IMR-90 (cell line): ENCODE measurements at regions not wholly inside any gene's neighbourhood (a gene's known extent, or its start where the extent isn't known, plus 50 kb on each side); places are given as distances from the start of the nearest gene placed in this dataset.
A peak's percentile ranks its signal among the peaks of the same experiment; 100 is the strongest.

Experiments
- ATAC-seq: fragments of 200-7000 bp; cut with Tn5 transposase; 2 replicates; pipeline ENCODE4 v1.9.1; 2020; ENCODE audit warnings: low read depth, mild to moderate bottlenecking, moderate library complexity
- BruUV-seq: library from RNA; stranded (reverse); fragments of 400-500 nt; replicated peaks from 2 replicates; lab custom pipeline; 2021; lab: Mats Ljungman, UMichigan
- CTCF ChIA-PET: fragments of 300-600 bp; formaldehyde crosslinking; extraction: SDS; loops from one replicate; lab custom pipeline; 2021; ENCODE audit warnings: antibody characterized with exemption; lab: Yijun Ruan, JAX
- POLR2A ChIA-PET: fragments of 300-600 bp; sonication (Branson Sonifier 250); formaldehyde crosslinking; loops from one replicate; lab custom pipeline; 2022; ENCODE audit warnings: antibody characterized with exemption; ENCODE audit not compliant: unreplicated experiment; lab: Charles Lee
- DNase-seq: peaks from one replicate; pipeline ENCODE4 v3.0.0; 2013
- H2AFZ ChIP-seq: replicated peaks from 2 replicates; pipeline ENCODE3; 2013; ENCODE audit warnings: low read length, mild to moderate bottlenecking; ENCODE audit not compliant: poor library complexity
- H2AK5ac ChIP-seq: 2 replicates; pipeline ENCODE4 v1.6.1; 2013; ENCODE audit warnings: low read depth, low read length, inconsistent platforms
- H2AK9ac ChIP-seq: replicated peaks from 2 replicates; pipeline ENCODE3; 2013; ENCODE audit warnings: mild to moderate bottlenecking, low read depth, low read length, moderate library complexity; ENCODE audit not compliant: poor library complexity
- H2BK120ac ChIP-seq: 2 replicates; pipeline ENCODE4 v1.6.1; 2013; ENCODE audit warnings: low read depth, low read length, inconsistent platforms
- H2BK15ac ChIP-seq: 3 replicates; pipeline ENCODE4 v1.6.1; 2013; ENCODE audit warnings: low read depth, low read length, inconsistent platforms
- H2BK20ac ChIP-seq: 2 replicates; pipeline ENCODE4 v1.6.1; 2013; ENCODE audit warnings: low read depth, mild to moderate bottlenecking, inconsistent platforms, low read length, moderate library complexity
- H2BK5ac ChIP-seq: 2 replicates; pipeline ENCODE4 v1.6.1; 2013; ENCODE audit warnings: mild to moderate bottlenecking, low read depth, low read length, inconsistent platforms; ENCODE audit not compliant: poor library complexity, severe bottlenecking
- H3K14ac ChIP-seq: replicated peaks from 2 replicates; pipeline ENCODE4 v1.6.1; 2013; ENCODE audit warnings: low read depth, low read length, inconsistent platforms
- H3K18ac ChIP-seq: 2 replicates; pipeline ENCODE4 v1.6.1; 2013; ENCODE audit warnings: low read depth, low read length, control low read depth
- H3K23ac ChIP-seq: 2 replicates; pipeline ENCODE4 v1.6.1; 2013; ENCODE audit warnings: low read depth, low read length, inconsistent platforms
- H3K27ac ChIP-seq: 2 replicates; pipeline ENCODE4 v1.5.1; 2013; ENCODE audit warnings: mild to moderate bottlenecking, control low read depth, low read length; ENCODE audit not compliant: insufficient read depth
- H3K27me3 ChIP-seq: 2 replicates; pipeline ENCODE4 v1.6.1; 2013; ENCODE audit warnings: low read length; ENCODE audit not compliant: control insufficient read depth, insufficient read depth
- H3K36me3 ChIP-seq: 2 replicates; pipeline ENCODE4 v1.6.1; 2013; ENCODE audit warnings: low read length, mixed read lengths; ENCODE audit not compliant: control insufficient read depth, insufficient read depth
- H3K4ac ChIP-seq: 2 replicates; pipeline ENCODE4 v1.6.1; 2013; ENCODE audit warnings: low read depth, low read length, inconsistent platforms
- H3K4me1 ChIP-seq: 2 replicates; pipeline ENCODE4 v1.6.1; 2013; ENCODE audit warnings: low read length, mixed read lengths; ENCODE audit not compliant: control insufficient read depth, insufficient read depth
- H3K4me2 ChIP-seq: 2 replicates; pipeline ENCODE4 v1.6.1; 2013; ENCODE audit warnings: low read depth, mild to moderate bottlenecking, control low read depth, low read length, moderate library complexity
- H3K4me3 ChIP-seq: 2 replicates; pipeline ENCODE4 v1.5.1; 2013; ENCODE audit warnings: low read depth, mild to moderate bottlenecking, control low read depth, low read length, moderate library complexity; ENCODE audit not compliant: insufficient read depth
- H3K56ac ChIP-seq: 2 replicates; pipeline ENCODE4 v1.6.1; 2013; ENCODE audit warnings: low read length, inconsistent platforms; ENCODE audit not compliant: insufficient read depth; ENCODE audit errors: extremely low read depth
- H3K79me1 ChIP-seq, 2 experiments: 2 replicates each; pipeline ENCODE4 v1.6.1; 2013; ENCODE audit warnings: low read length in 2 of 2, inconsistent platforms in 1 of 2, low read depth in 1 of 2
- H3K9ac ChIP-seq: 2 replicates; pipeline ENCODE4 v1.6.1; 2013; ENCODE audit warnings: low read depth, low read length, control low read depth
- H3K9me1 ChIP-seq: 2 replicates; pipeline ENCODE4 v1.6.1; 2013; ENCODE audit warnings: low read length, inconsistent platforms; ENCODE audit not compliant: insufficient read depth
- H3K9me3 ChIP-seq: 2 replicates; pipeline ENCODE4 v1.6.1; 2013; ENCODE audit warnings: low read length; ENCODE audit not compliant: control insufficient read depth, insufficient read depth
- H4K20me1 ChIP-seq: 2 replicates; pipeline ENCODE4 v1.6.1; 2013; ENCODE audit warnings: low read length, inconsistent platforms; ENCODE audit not compliant: insufficient read depth
- H4K5ac ChIP-seq: 2 replicates; pipeline ENCODE4 v1.6.1; 2013; ENCODE audit warnings: mild to moderate bottlenecking, low read depth, low read length, control low read depth
- H4K8ac ChIP-seq, 2 experiments: 2 replicates each; pipeline ENCODE4 v1.6.1; 2013; ENCODE audit warnings: low read depth in 2 of 2, low read length in 2 of 2, control low read depth in 1 of 2, inconsistent platforms in 1 of 2
- H4K91ac ChIP-seq: 2 replicates; pipeline ENCODE4 v1.6.1; 2013; ENCODE audit warnings: low read depth, low read length, inconsistent platforms; ENCODE audit not compliant: insufficient read depth
- FOS ChIP-seq: fragments of 150-350 bp; IDR thresholded peaks from 2 replicates; pipeline ENCODE4 v1.6.1; 2016; ENCODE audit warnings: low read depth, low read length
- NFE2L2 ChIP-seq: fragments of 150-350 bp; IDR thresholded peaks from 2 replicates; pipeline ENCODE4 v1.6.1; 2016; ENCODE audit warnings: low read depth, mild to moderate bottlenecking, low read length
- RCOR1 ChIP-seq: IDR thresholded peaks from 2 replicates; pipeline ENCODE4 v1.6.1; 2012; ENCODE audit warnings: mild to moderate bottlenecking, low read length, improper control_type of control experiment; ENCODE audit not compliant: insufficient replicate concordance
- WGBS, 2 experiments: methylation state at CpG; one replicate each; pipeline versions ENCODE4 v1.1.5 to v1.1.7; 2013; ENCODE audit warnings: missing lambda C conversion rate in 2 of 2; ENCODE audit not compliant: insufficient read length in 1 of 2; ENCODE audit errors: extremely low coverage in 2 of 2; 5-methylcytosine and 5-hydroxymethylcytosine counted together
- dilution Hi-C: fragments of 300-500 bp; cut with HindIII; formaldehyde crosslinking; loops from one replicate; pipeline ENCODE4 v1.14.3; 2018; ENCODE audit warnings: low sequenced_read_pairs; ENCODE audit not compliant: unreplicated experiment
- in situ Hi-C: fragments of 300-500 bp; cut with MboI; formaldehyde crosslinking; loops from 3 replicates; pipeline ENCODE4 v1.14.3; 2019; ENCODE audit warnings: low sequenced_read_pairs, inconsistent platforms, mixed read lengths
- intact Hi-C: fragments of 100-400 bp; cut with micrococcal nuclease; formaldehyde crosslinking; loops from 2 replicates; pipeline ENCODE4 v1.10.0; 2022
- TF ChIP-seq, protein P1 (sequence below): fragments of 150-350 bp; IDR thresholded peaks from 2 replicates; pipeline ENCODE4 v1.6.1; 2017; ENCODE audit warnings: mild to moderate bottlenecking, antibody characterized with exemption, low read length, low read depth
- TF ChIP-seq, protein P2 (sequence below): conservative IDR thresholded peaks from 2 replicates; pipeline ENCODE4 v1.5.1; 2012; ENCODE audit warnings: mild to moderate bottlenecking, low read depth, low read length, improper control_type of control experiment

DNA sequence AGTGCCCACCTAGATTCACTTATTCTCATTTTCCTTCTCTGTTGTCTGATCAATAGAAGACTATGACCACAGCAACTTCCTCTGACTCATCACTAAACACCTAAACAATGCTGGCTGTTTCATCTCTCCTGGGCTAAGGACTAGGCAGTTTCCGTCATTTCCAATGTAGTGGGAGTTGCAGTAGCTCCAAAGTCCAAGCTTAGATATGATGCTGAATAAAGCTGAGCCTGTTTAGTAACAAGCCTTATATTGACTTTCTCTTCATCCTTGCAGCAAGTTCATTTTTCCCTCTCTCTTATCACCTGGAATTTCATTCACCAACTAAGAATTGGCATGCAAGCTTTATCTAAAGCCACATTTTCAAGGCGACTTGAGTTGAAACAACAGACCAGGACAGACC, 53.5 kb upstream of the PCDH9 start:
- no peaks in the 10 kb centered on the region for H3K36me3 ChIP-seq
- DNase-seq (peak; percentile 13), ATAC-seq (no peak)
- CTCF ChIA-PET, result no interaction called here
- H3K9me1 ChIP-seq, result no peaks in the 10 kb centered on the region
- no CpG with 5 or more reads among the region's 2 CpGs for WGBS, 2 experiments
- no peak overlapping the region; the same call in 1 of the 2 replicates for H3K14ac ChIP-seq
- peak overlapping the region; percentile 42; the same call in 1 of the 2 replicates for H3K23ac ChIP-seq
- no peak overlapping the region; the same call in 1 of the 2 replicates for H2BK20ac ChIP-seq
- intact Hi-C loops (loop anchor here (10.0 kb wide), 1 partner anchor 451 kb away; no protein-coding TSS in a partner anchor), in situ Hi-C loops (no loop called here), dilution Hi-C loops (no loop called here)
- no peak overlapping the region for H2BK5ac ChIP-seq
- H4K8ac ChIP-seq, result no peak overlapping the region
- H3K18ac ChIP-seq, result no peak overlapping the region
- H4K91ac ChIP-seq, result no peak overlapping the region
- H2BK120ac ChIP-seq, result no peak overlapping the region
- H2BK15ac ChIP-seq, result no peak overlapping the region
- H3K27ac ChIP-seq, result no peak overlapping the region
- no peaks in the 10 kb centered on the region for H4K20me1 ChIP-seq
- no peak overlapping the region for H3K56ac ChIP-seq
- H3K9ac ChIP-seq, result no peak overlapping the region
- H3K79me1 ChIP-seq, result no peaks in the 10 kb centered on the region
- no peak overlapping the region for H4K5ac ChIP-seq
- BruUV-seq, result no TSS peak
- POLR2A ChIA-PET, result no interaction called here
- H3K9me3 ChIP-seq, result no peaks in the 10 kb centered on the region
- H3K4ac ChIP-seq, result no peak overlapping the region
- peaks cover 3% of the 10 kb centered on the region; the same call in 1 of the 2 replicates for H3K4me1 ChIP-seq
- H2AK5ac ChIP-seq, result no peak overlapping the region
- H2AK9ac ChIP-seq, result no peak overlapping the region
- H3K4me3 ChIP-seq, result no peak overlapping the region
- H2AFZ ChIP-seq, result no peak overlapping the region
- no peaks in the 10 kb centered on the region for H3K27me3 ChIP-seq
- no peak overlapping the region for H3K4me2 ChIP-seq
- TF ChIP-seq NFE2L2 (no peak), FOS (no peak), RCOR1 (no peak)
- TF ChIP-seq, protein P1, sequence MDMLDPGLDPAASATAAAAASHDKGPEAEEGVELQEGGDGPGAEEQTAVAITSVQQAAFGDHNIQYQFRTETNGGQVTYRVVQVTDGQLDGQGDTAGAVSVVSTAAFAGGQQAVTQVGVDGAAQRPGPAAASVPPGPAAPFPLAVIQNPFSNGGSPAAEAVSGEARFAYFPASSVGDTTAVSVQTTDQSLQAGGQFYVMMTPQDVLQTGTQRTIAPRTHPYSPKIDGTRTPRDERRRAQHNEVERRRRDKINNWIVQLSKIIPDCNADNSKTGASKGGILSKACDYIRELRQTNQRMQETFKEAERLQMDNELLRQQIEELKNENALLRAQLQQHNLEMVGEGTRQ, result no peak
- TF ChIP-seq, protein P2, sequence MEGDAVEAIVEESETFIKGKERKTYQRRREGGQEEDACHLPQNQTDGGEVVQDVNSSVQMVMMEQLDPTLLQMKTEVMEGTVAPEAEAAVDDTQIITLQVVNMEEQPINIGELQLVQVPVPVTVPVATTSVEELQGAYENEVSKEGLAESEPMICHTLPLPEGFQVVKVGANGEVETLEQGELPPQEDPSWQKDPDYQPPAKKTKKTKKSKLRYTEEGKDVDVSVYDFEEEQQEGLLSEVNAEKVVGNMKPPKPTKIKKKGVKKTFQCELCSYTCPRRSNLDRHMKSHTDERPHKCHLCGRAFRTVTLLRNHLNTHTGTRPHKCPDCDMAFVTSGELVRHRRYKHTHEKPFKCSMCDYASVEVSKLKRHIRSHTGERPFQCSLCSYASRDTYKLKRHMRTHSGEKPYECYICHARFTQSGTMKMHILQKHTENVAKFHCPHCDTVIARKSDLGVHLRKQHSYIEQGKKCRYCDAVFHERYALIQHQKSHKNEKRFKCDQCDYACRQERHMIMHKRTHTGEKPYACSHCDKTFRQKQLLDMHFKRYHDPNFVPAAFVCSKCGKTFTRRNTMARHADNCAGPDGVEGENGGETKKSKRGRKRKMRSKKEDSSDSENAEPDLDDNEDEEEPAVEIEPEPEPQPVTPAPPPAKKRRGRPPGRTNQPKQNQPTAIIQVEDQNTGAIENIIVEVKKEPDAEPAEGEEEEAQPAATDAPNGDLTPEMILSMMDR, result no peak
